Hindlimb muscle (tissue), 1 donor: ENCODE measurements at regions not wholly inside any gene's neighbourhood (a gene's known extent, or its start where the extent isn't known, plus 50 kb on each side); places are given as distances from the start of the nearest gene placed in this dataset.

Experiments used
- DNase-seq: peaks from one replicate; pipeline ENCODE4 v3.0.0-alpha.2; 2013

- no peak for DNase-seq
These were observed 188.2 kb upstream of the RFC3 start for GRCh38 chr13:33629605-33630360.

- no peak for DNase-seq
These were observed 184.0 kb upstream of the RFC3 start for GRCh38 chr13:33633701-33634545.

GRCh38 chr13:33634546-33634982 is 183.4 kb upstream of the RFC3 start:
- no peak for DNase-seq

- DNase-seq, result no peak
These were observed 181.7 kb upstream of the RFC3 start for GRCh38 chr13:33636243-33636642.

GRCh38 chr13:33636955-33637670 is 180.8 kb upstream of the RFC3 start:
- DNase-seq, result no peak

- no peak for DNase-seq
These were observed 179.8 kb upstream of the RFC3 start for GRCh38 chr13:33637978-33638743.

GRCh38 chr13:33639158-33639557 is 178.8 kb upstream of the RFC3 start:
- no peak for DNase-seq

- DNase-seq, result no peak
These were observed 178.3 kb upstream of the RFC3 start for GRCh38 chr13:33639626-33640080.

- DNase-seq, result no peak
These were observed 177.1 kb upstream of the RFC3 start for GRCh38 chr13:33640832-33641231.

GRCh38 chr13:33642374-33643065 is 175.4 kb upstream of the RFC3 start:
- DNase-seq, result peak; percentile 68

GRCh38 chr13:33644581-33645543 is 173.1 kb upstream of the RFC3 start:
- peak; percentile 86 for DNase-seq

GRCh38 chr13:33645591-33646554 is 172.1 kb upstream of the RFC3 start:
- no peak for DNase-seq

- no peak for DNase-seq
These were observed 168.6 kb upstream of the RFC3 start for GRCh38 chr13:33649212-33649878.

GRCh38 chr13:33651766-33652165 is 166.2 kb upstream of the RFC3 start:
- no peak for DNase-seq

- DNase-seq, result no peak
These were observed 160.7 kb upstream of the RFC3 start for GRCh38 chr13:33657274-33657673.

- no peak for DNase-seq
These were observed 158.5 kb upstream of the RFC3 start for GRCh38 chr13:33659466-33659865.

- DNase-seq, result no peak
These were observed 158.1 kb upstream of the RFC3 start for GRCh38 chr13:33659894-33660293.

- DNase-seq, result no peak
These were observed 155.6 kb upstream of the RFC3 start for GRCh38 chr13:33662392-33662791.
